ENCODE measurements at regions not wholly inside any gene's neighbourhood (a gene's known extent, or its start where the extent isn't known, plus 50 kb on each side); places are given as distances from the start of the nearest gene placed in this dataset.

DNA sequence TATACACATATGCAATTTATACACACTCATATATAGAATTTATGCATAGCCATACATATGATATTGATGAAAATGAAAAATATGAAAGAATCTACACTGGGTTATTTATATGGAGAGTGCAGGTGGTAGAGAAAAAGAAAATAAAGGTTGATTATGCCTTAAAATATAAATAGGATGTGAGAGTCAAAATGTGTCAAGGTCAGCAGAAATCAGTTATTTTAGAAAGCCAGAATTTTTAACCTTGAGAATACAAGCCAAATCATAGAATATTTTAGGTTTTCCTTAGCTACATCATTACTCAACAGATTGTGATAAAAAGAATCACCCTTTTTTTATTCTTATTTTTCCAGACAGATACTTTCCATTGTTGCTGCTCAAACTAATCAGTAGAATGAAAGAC is 146.2 kb downstream of the SLC6A15 start:
- no peak for TF ChIP-seq CTCF (IDR thresholded peaks at IDR 0.05)
- FAIRE-seq (no peak), ATAC-seq (no peak), DNase-seq (no peak)
- Histone ChIP-seq H3K36me3 (no peaks in the 10 kb centered on the region), H3K4me1 (no peaks in the 10 kb centered on the region), H3K27ac (no peak overlapping the region), H3K27me3 (no peaks in the 10 kb centered on the region), H3K4me3 (no peak overlapping the region), H3K9me3 (no peaks in the 10 kb centered on the region)
- intact Hi-C loops (cut with DNase I) = no loop called here

DNA sequence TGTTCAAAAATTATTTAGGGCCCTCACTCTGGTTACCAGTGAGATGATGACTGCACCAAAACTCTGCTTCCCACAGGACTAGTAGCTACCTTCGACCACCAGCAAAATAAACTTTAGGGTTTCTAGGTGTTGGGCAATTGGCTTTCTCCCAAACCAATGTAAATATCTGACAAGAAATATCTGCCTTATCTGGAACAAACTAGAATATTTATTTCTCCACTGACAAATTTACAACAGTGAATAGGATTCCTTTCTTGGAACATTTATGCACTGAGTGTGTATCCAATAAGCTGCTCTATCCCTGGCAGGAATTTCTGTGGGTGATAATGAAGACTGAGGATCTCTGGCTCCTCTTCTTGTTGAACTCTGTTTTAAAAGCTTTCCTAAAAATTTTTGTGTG is 148.6 kb downstream of the SLC6A15 start:
- DNase-seq (no peak), ATAC-seq (no peak), FAIRE-seq (no peak)
- no peaks in the 10 kb centered on the region for H3K4me1 ChIP-seq
- no peak overlapping the region for H3K4me3 ChIP-seq
- no peaks in the 10 kb centered on the region for H3K27me3 ChIP-seq
- H3K36me3 ChIP-seq = no peaks in the 10 kb centered on the region
- intact Hi-C loops (cut with DNase I) = no loop called here
- H3K9me3 ChIP-seq = no peaks in the 10 kb centered on the region
- no peak for TF ChIP-seq CTCF (IDR thresholded peaks at IDR 0.05)
- WGBS, 2 donors = 24 to 32% methylated on average over 1 of the region's 1 CpG
- no peak overlapping the region for H3K27ac ChIP-seq

DNA sequence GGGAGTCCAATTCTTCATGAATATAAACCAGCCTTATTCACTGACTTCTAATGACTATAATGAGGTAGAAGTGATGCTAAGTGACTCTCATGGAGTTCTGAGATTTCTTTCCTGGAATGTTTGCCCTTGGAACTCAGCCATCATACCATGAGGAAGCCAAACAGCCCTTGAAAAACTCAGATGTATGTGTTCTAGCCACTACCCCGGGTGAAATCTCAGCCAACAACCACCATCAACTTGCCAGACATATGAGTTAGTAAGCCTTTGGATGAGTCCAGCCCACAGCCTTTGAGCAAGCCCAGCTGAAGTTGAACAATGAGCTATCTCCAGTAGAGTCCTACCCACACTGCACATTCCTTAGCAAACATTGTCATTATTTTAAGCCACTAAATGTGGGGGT is 149.5 kb downstream of the SLC6A15 start:
- Histone ChIP-seq H3K4me1 (no peaks in the 10 kb centered on the region), H3K36me3 (no peaks in the 10 kb centered on the region), H3K9me3 (no peaks in the 10 kb centered on the region), H3K27ac (no peak overlapping the region), H3K4me3 (no peak overlapping the region), H3K27me3 (no peaks in the 10 kb centered on the region)
- no peak for ATAC-seq
- intact Hi-C loops (cut with DNase I) = no loop called here
- 44 to 65% methylated on average over 1 of the region's 1 CpG for WGBS, 2 donors
- no peak for DNase-seq
- no peak for FAIRE-seq
- TF ChIP-seq CTCF (IDR thresholded peaks at IDR 0.05) = no peak

DNA sequence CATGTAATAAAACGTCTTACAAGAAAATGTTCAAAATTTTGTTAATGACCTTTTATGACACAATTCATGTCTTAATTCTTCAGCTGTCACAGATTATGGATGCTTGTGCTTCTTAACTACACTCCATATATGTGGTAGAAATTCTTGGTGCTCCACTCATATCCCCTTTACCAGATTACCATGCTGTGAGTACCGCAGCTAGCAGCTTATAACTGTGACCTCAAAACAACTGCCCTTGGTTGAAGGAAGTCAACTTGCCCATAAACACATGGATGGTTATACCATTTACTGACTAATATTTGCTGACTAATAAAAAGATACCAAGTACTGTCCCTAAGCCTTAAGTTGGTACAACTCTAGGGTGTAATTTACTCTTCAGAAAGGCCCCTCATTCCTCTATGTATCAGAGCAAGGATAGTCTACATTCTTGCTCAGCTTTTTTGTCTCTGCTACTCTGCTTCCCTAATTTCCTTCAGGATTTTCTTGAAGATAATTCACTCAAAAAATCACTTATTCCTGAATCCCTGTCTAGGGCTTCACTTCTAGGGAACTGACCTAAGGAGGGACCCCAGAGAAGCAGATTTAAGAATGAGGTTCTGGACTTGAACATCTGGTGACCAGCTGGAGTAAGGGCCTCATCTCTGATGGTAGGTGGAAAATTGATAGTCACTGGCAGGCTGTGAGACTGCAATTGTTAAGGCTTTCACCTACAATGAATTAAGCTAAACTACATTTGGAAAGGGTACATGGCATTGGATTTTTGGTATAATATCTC is 152.3 kb downstream of the SLC6A15 start:
- no peaks in the 10 kb centered on the region for H3K36me3 ChIP-seq
- no peaks in the 10 kb centered on the region for H3K27me3 ChIP-seq
- no peak overlapping the region for H3K4me3 ChIP-seq
- H3K9me3 ChIP-seq = no peaks in the 10 kb centered on the region
- DNase-seq = no peak
- TF ChIP-seq CTCF (IDR thresholded peaks at IDR 0.05) = no peak
- no peaks in the 10 kb centered on the region for H3K4me1 ChIP-seq
- intact Hi-C loops (cut with DNase I) = no loop called here
- 35 to 68% methylated on average over 2 of the region's 2 CpGs for WGBS, 2 donors
- ATAC-seq = no peak
- no peak for FAIRE-seq
- no peak overlapping the region for H3K27ac ChIP-seq

GRCh38 chr12:84757978-84758377 is 154.6 kb downstream of the SLC6A15 start:
- intact Hi-C loops (cut with DNase I) = no loop called here
- no peak for TF ChIP-seq CTCF (IDR thresholded peaks at IDR 0.05)
- Histone ChIP-seq H3K36me3 (no peaks in the 10 kb centered on the region), H3K27me3 (no peaks in the 10 kb centered on the region), H3K4me3 (no peak overlapping the region), H3K9me3 (no peaks in the 10 kb centered on the region), H3K4me1 (no peaks in the 10 kb centered on the region), H3K27ac (no peak overlapping the region)
- no peak for ATAC-seq
- WGBS, 2 donors = 42 to 55% methylated on average over 1 of the region's 1 CpG
- FAIRE-seq = no peak
- DNase-seq = no peak

All from pancreas (tissue), 10 donors.